Tibial nerve (tissue), 4 donors: ENCODE measurements at regions not wholly inside any gene's neighbourhood (a gene's known extent, or its start where the extent isn't known, plus 50 kb on each side); places are given as distances from the start of the nearest gene placed in this dataset.

Experiments used
- EP300 ChIP-seq, 2 donors: sonication (generic); formaldehyde crosslinking; IDR thresholded peaks; one replicate each; pipeline ENCODE4 v1.6.1; 2017; ENCODE audit warnings: antibody characterized with exemption in 2 of 2, mild to moderate bottlenecking in 1 of 2
- TF ChIP-seq, protein P1 (sequence below), 5 experiments: fragments of 200-600 bp in 3 of 5; fragments of 450-650 bp in 2 of 5; sonication (generic) in 3 of 5; IDR thresholded peaks; one replicate each; pipeline ENCODE4 v1.5.1; 2016 to 2019; ENCODE audit warnings: antibody characterized with exemption in 5 of 5, mild to moderate bottlenecking in 3 of 5, moderate library complexity in 2 of 5

GRCh38 chr15:62449638-62450037 is 284.6 kb upstream of the C2CD4B start:
- TF ChIP-seq, protein P1, sequence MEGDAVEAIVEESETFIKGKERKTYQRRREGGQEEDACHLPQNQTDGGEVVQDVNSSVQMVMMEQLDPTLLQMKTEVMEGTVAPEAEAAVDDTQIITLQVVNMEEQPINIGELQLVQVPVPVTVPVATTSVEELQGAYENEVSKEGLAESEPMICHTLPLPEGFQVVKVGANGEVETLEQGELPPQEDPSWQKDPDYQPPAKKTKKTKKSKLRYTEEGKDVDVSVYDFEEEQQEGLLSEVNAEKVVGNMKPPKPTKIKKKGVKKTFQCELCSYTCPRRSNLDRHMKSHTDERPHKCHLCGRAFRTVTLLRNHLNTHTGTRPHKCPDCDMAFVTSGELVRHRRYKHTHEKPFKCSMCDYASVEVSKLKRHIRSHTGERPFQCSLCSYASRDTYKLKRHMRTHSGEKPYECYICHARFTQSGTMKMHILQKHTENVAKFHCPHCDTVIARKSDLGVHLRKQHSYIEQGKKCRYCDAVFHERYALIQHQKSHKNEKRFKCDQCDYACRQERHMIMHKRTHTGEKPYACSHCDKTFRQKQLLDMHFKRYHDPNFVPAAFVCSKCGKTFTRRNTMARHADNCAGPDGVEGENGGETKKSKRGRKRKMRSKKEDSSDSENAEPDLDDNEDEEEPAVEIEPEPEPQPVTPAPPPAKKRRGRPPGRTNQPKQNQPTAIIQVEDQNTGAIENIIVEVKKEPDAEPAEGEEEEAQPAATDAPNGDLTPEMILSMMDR (IDR thresholded peaks at IDR 0.05): no peak
- no peak for TF ChIP-seq EP300 (IDR thresholded peaks at IDR 0.05)
